GM03348 (cell line): ENCODE measurements at regions not wholly inside any gene's neighbourhood (a gene's known extent, or its start where the extent isn't known, plus 50 kb on each side); places are given as distances from the start of the nearest gene placed in this dataset.

Source experiments
- DNase-seq: peaks from one replicate; pipeline ENCODE4 v3.0.0; 2012; ENCODE audit warnings: low spot score

GRCh38 chr3:159620281-159620680, 368.4 kb upstream of the IL12A start:
- peak; percentile 14 for DNase-seq

GRCh38 chr3:159620873-159621272, 367.8 kb upstream of the IL12A start:
- peak; percentile 76 for DNase-seq

- DNase-seq, result no peak
Observed at GRCh38 chr3:159624616-159625015, 364.0 kb upstream of the IL12A start.

GRCh38 chr3:159625594-159625993, 363.0 kb upstream of the IL12A start:
- DNase-seq, result no peak

- no peak for DNase-seq
Observed at GRCh38 chr3:159626598-159626997, 362.0 kb upstream of the IL12A start.

- DNase-seq, result no peak
Observed at GRCh38 chr3:159627229-159627628, 361.4 kb upstream of the IL12A start.

- no peak for DNase-seq
Observed at GRCh38 chr3:159627634-159628033, 361.0 kb upstream of the IL12A start.

- no peak for DNase-seq
Observed at GRCh38 chr3:159629329-159630084, 359.1 kb upstream of the IL12A start.

- no peak for DNase-seq
Observed at GRCh38 chr3:159631226-159631625, 357.4 kb upstream of the IL12A start.

GRCh38 chr3:159632128-159632527, 356.5 kb upstream of the IL12A start:
- no peak for DNase-seq

- DNase-seq, result no peak
Observed at GRCh38 chr3:159632851-159633250, 355.8 kb upstream of the IL12A start.

GRCh38 chr3:159634483-159634882, 354.2 kb upstream of the IL12A start:
- DNase-seq, result no peak

GRCh38 chr3:159635047-159635641, 353.5 kb upstream of the IL12A start:
- no peak for DNase-seq

GRCh38 chr3:159637883-159638542, 350.6 kb upstream of the IL12A start:
- peak; percentile 42 for DNase-seq

- DNase-seq, result no peak
Observed at GRCh38 chr3:159640225-159640624, 348.4 kb upstream of the IL12A start.

GRCh38 chr3:159643406-159643805, 345.2 kb upstream of the IL12A start:
- no peak for DNase-seq

- peak; percentile 41 for DNase-seq
Observed at GRCh38 chr3:159645874-159646273, 342.8 kb upstream of the IL12A start.

GRCh38 chr3:159649951-159650350, 338.7 kb upstream of the IL12A start:
- no peak for DNase-seq

GRCh38 chr3:159650726-159651125, 337.9 kb upstream of the IL12A start:
- DNase-seq, result no peak

- DNase-seq, result no peak
Observed at GRCh38 chr3:159652452-159652851, 336.2 kb upstream of the IL12A start.

GRCh38 chr3:159654183-159655134, 334.2 kb upstream of the IL12A start:
- no peak for DNase-seq

GRCh38 chr3:159655202-159655601, 333.4 kb upstream of the IL12A start:
- DNase-seq, result no peak
